ENCODE measurements at regions not wholly inside any gene's neighbourhood (a gene's known extent, or its start where the extent isn't known, plus 50 kb on each side); places are given as distances from the start of the nearest gene placed in this dataset.

GRCh38 chr17:6218333-6218732 lies 148.2 kb downstream of the WSCD1 start:
- no peak for TF ChIP-seq ZFX (IDR thresholded peaks at IDR 0.05)
- H3K27ac ChIP-seq = no peak overlapping the region

- no peak overlapping the region for H3K27ac ChIP-seq
- no peak for TF ChIP-seq ZFX (IDR thresholded peaks at IDR 0.05)
- TF ChIP-seq CTCF (conservative IDR thresholded peaks at IDR 0.05) = no peak
Measured at GRCh38 chr17:6215071-6216035, 145.2 kb downstream of the WSCD1 start.

GRCh38 chr17:6213859-6214258 lies 143.7 kb downstream of the WSCD1 start:
- no peak overlapping the region for H3K27ac ChIP-seq

GRCh38 chr17:6212766-6213165 lies 142.6 kb downstream of the WSCD1 start:
- TF ChIP-seq ZFX (IDR thresholded peaks at IDR 0.05) = no peak
- TF ChIP-seq CTCF (conservative IDR thresholded peaks at IDR 0.05) = no peak
- H3K27ac ChIP-seq = no peak overlapping the region

More at GRCh38 chr17:6213859-6214258, 143.7 kb downstream of the WSCD1 start:
- TF ChIP-seq CTCF (conservative IDR thresholded peaks at IDR 0.05) = no peak
- TF ChIP-seq ZFX (IDR thresholded peaks at IDR 0.05) = no peak

GRCh38 chr17:6209829-6210228 lies 139.7 kb downstream of the WSCD1 start:
- no peak for TF ChIP-seq ZFX (IDR thresholded peaks at IDR 0.05)
- TF ChIP-seq CTCF (conservative IDR thresholded peaks at IDR 0.05) = no peak
- no peak overlapping the region for H3K27ac ChIP-seq

- no peak overlapping the region for H3K27ac ChIP-seq
- TF ChIP-seq ZFX (IDR thresholded peaks at IDR 0.05) = no peak
- no peak for TF ChIP-seq CTCF (conservative IDR thresholded peaks at IDR 0.05)
Measured at GRCh38 chr17:6208608-6209180, 138.5 kb downstream of the WSCD1 start.

GRCh38 chr17:6205525-6205924 lies 135.3 kb downstream of the WSCD1 start:
- H3K27ac ChIP-seq = no peak overlapping the region
- TF ChIP-seq CTCF (conservative IDR thresholded peaks at IDR 0.05) = no peak
- no peak for TF ChIP-seq ZFX (IDR thresholded peaks at IDR 0.05)

Measured in C4-2B (cell line).